ENCODE measurements at regions not wholly inside any gene's neighbourhood (a gene's known extent, or its start where the extent isn't known, plus 50 kb on each side); places are given as distances from the start of the nearest gene placed in this dataset.

DNA sequence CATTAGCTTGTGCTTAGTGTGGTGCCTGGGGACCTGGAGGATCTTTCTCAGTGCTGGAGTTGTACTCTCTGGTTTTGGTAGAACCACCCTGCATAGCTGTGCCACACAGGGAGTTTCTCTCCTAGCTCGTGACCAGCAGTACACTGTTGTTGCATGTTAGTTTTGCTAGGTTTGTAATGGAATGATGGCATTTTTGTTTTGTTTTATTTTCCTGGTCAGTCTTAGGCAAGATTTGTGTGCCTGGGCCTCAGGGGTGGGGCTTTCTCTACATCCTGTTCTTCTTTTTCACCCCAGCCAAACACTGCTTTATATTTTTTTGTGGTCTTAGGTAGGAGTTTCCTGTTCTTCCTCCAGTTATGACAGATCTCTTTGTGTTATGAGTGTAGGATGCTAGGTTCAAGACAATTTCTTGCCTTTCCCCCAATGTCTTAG, 534.5 kb upstream of the KCNMB2 start:
- Mint-ChIP-seq H3K4me3 (ENCODE audit: unreplicated experiment) (no peak overlapping the region), H3K36me3 (ENCODE audit: low read depth) (peaks cover 6% of the 10 kb centered on the region), H3K27me3 (ENCODE audit: low read depth) (no peaks in the 10 kb centered on the region), H3K9me3 (ENCODE audit: low read depth) (peaks cover 9% of the 10 kb centered on the region), H3K27ac (ENCODE audit: unreplicated experiment) (peak overlapping the region; percentile 29), H3K4me1 (ENCODE audit: low read depth) (peaks cover 6% of the 10 kb centered on the region)
- no peak for DNase-seq (ENCODE audit: low spot score)
- TF ChIP-seq, protein P1, sequence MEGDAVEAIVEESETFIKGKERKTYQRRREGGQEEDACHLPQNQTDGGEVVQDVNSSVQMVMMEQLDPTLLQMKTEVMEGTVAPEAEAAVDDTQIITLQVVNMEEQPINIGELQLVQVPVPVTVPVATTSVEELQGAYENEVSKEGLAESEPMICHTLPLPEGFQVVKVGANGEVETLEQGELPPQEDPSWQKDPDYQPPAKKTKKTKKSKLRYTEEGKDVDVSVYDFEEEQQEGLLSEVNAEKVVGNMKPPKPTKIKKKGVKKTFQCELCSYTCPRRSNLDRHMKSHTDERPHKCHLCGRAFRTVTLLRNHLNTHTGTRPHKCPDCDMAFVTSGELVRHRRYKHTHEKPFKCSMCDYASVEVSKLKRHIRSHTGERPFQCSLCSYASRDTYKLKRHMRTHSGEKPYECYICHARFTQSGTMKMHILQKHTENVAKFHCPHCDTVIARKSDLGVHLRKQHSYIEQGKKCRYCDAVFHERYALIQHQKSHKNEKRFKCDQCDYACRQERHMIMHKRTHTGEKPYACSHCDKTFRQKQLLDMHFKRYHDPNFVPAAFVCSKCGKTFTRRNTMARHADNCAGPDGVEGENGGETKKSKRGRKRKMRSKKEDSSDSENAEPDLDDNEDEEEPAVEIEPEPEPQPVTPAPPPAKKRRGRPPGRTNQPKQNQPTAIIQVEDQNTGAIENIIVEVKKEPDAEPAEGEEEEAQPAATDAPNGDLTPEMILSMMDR (IDR thresholded peaks at IDR 0.05): no peak

- Mint-ChIP-seq H3K27me3 (ENCODE audit: low read depth) (no peaks in the 10 kb centered on the region), H3K4me1 (ENCODE audit: low read depth) (peaks cover 6% of the 10 kb centered on the region), H3K27ac (ENCODE audit: unreplicated experiment) (no peak overlapping the region), H3K9me3 (ENCODE audit: low read depth) (peaks cover 9% of the 10 kb centered on the region), H3K36me3 (ENCODE audit: low read depth) (peaks cover 6% of the 10 kb centered on the region), H3K4me3 (ENCODE audit: unreplicated experiment) (no peak overlapping the region)
- DNase-seq (ENCODE audit: low spot score): no peak
- TF ChIP-seq, protein P1 (IDR thresholded peaks at IDR 0.05): no peak
Measured at GRCh38 chr3:178002113-178002512, 534.1 kb upstream of the KCNMB2 start.

- H3K27ac Mint-ChIP-seq (ENCODE audit: unreplicated experiment): no peak overlapping the region
- H3K4me3 Mint-ChIP-seq (ENCODE audit: unreplicated experiment): no peak overlapping the region
- peaks cover 6% of the 10 kb centered on the region for H3K4me1 Mint-ChIP-seq (ENCODE audit: low read depth)
- H3K9me3 Mint-ChIP-seq (ENCODE audit: low read depth): peaks cover 9% of the 10 kb centered on the region
- H3K36me3 Mint-ChIP-seq (ENCODE audit: low read depth): peaks cover 6% of the 10 kb centered on the region
- TF ChIP-seq, protein P1 (IDR thresholded peaks at IDR 0.05): no peak
- no peaks in the 10 kb centered on the region for H3K27me3 Mint-ChIP-seq (ENCODE audit: low read depth)
- no peak for DNase-seq (ENCODE audit: low spot score)
Measured at GRCh38 chr3:178003756-178004155, 532.5 kb upstream of the KCNMB2 start.

DNA sequence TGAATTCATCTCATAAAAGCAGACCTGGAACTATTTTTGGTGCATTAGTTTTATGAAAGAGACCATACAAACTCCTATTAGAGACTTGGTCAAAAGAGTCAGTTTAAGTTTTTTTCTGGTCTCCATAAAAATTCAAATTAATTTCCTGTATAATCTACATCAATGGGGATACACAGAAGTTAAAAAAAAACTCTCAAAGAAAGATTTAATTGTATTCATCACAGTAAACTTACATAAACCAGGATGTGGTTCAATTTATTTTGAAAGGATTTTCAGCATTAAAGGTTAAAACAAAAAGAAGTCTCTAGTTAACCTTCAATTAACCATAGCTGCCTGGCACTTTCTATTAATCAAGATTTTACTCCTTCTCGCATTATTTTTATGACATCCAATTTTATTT, 530.3 kb upstream of the KCNMB2 start:
- DNase-seq (ENCODE audit: low spot score): no peak
- Mint-ChIP-seq H3K4me1 (ENCODE audit: low read depth) (peaks cover 6% of the 10 kb centered on the region), H3K4me3 (ENCODE audit: unreplicated experiment) (no peak overlapping the region), H3K27me3 (ENCODE audit: low read depth) (no peaks in the 10 kb centered on the region), H3K36me3 (ENCODE audit: low read depth) (peaks cover 1% of the 10 kb centered on the region), H3K9me3 (ENCODE audit: low read depth) (peaks cover 3% of the 10 kb centered on the region), H3K27ac (ENCODE audit: unreplicated experiment) (no peak overlapping the region)
- TF ChIP-seq, protein P1 (IDR thresholded peaks at IDR 0.05): no peak

GRCh38 chr3:178010306-178010705, 525.9 kb upstream of the KCNMB2 start:
- TF ChIP-seq, protein P1 (IDR thresholded peaks at IDR 0.05): no peak
- no peaks in the 10 kb centered on the region for H3K27me3 Mint-ChIP-seq (ENCODE audit: low read depth)
- no peaks in the 10 kb centered on the region for H3K36me3 Mint-ChIP-seq (ENCODE audit: low read depth)
- H3K27ac Mint-ChIP-seq (ENCODE audit: unreplicated experiment): no peak overlapping the region
- no peaks in the 10 kb centered on the region for H3K9me3 Mint-ChIP-seq (ENCODE audit: low read depth)
- H3K4me1 Mint-ChIP-seq (ENCODE audit: low read depth): no peaks in the 10 kb centered on the region
- no peak overlapping the region for H3K4me3 Mint-ChIP-seq (ENCODE audit: unreplicated experiment)
- DNase-seq (ENCODE audit: low spot score): no peak

Data from chondrocyte (in vitro differentiated cells).